Cardiac muscle cell (in vitro differentiated cells and primary cell): ENCODE measurements at regions not wholly inside any gene's neighbourhood (a gene's known extent, or its start where the extent isn't known, plus 50 kb on each side); places are given as distances from the start of the nearest gene placed in this dataset.
"Not testable (repeated sequence)": the region's sequence is repeated elsewhere in the genome, so short reads cannot be mapped to it uniquely, and the experiment has no call there.

Experiments used
- DNase-seq, 2 donors: peaks; one replicate each; pipeline versions ENCODE4 v3.0.0 to v3.0.0-alpha.2; 2010 to 2017; ENCODE audit warnings: low read depth in 1 of 2, low spot score in 1 of 2
- H3K27ac ChIP-seq: fragments of 200-600 bp; sonication (generic); 2 replicates; pipeline ENCODE4 v1.5.1; 2016
- H3K27me3 ChIP-seq: fragments of 200-600 bp; sonication (generic); 2 replicates; pipeline ENCODE4 v1.6.0; 2016; ENCODE audit warnings: control low read depth
- H3K36me3 ChIP-seq: fragments of 200-600 bp; sonication (generic); 2 replicates; pipeline ENCODE4 v1.5.1; 2016; ENCODE audit warnings: control low read depth
- H3K4me1 ChIP-seq: fragments of 200-600 bp; sonication (generic); 2 replicates; pipeline ENCODE4 v1.8.1; 2017; ENCODE audit warnings: low read depth, mild to moderate bottlenecking, mixed run types
- H3K4me3 ChIP-seq: fragments of 200-600 bp; sonication (generic); 2 replicates; pipeline ENCODE4 v1.5.1; 2016; ENCODE audit warnings: mild to moderate bottlenecking
- H3K9me3 ChIP-seq: fragments of 200-600 bp; sonication (generic); 2 replicates; pipeline ENCODE4 v1.5.1; 2017; ENCODE audit warnings: low read depth, mild to moderate bottlenecking, control low read depth
- CTCF ChIP-seq: IDR thresholded peaks from 2 replicates; pipeline ENCODE4 v1.5.1; 2012; ENCODE audit warnings: low read depth, mild to moderate bottlenecking, low read length

- H3K36me3 ChIP-seq: no peaks in the 10 kb centered on the region
- no peaks in the 10 kb centered on the region for H3K4me1 ChIP-seq
- H3K4me3 ChIP-seq: no peak overlapping the region
- H3K9me3 ChIP-seq: no peaks in the 10 kb centered on the region
- H3K27me3 ChIP-seq: peaks cover 9% of the 10 kb centered on the region
- no peak overlapping the region for H3K27ac ChIP-seq
- no peak for DNase-seq
- no peak for TF ChIP-seq CTCF
Observed at GRCh38 chr4:111143510-111143909, 520.6 kb upstream of the PITX2 start.

- H3K27ac ChIP-seq: no peak overlapping the region
- no peak for TF ChIP-seq CTCF
- H3K27me3 ChIP-seq: no peaks in the 10 kb centered on the region
Observed at GRCh38 chr4:111154934-111155333, 532.1 kb upstream of the PITX2 start.

GRCh38 chr4:111164556-111164955, 541.7 kb upstream of the PITX2 start:
- DNase-seq, H3K27ac ChIP-seq, H3K36me3 ChIP-seq, H3K9me3 ChIP-seq, H3K4me3 ChIP-seq, H3K27me3 ChIP-seq, H3K4me1 ChIP-seq: not testable (repeated sequence)

More at GRCh38 chr4:111154934-111155333, 532.1 kb upstream of the PITX2 start:
- Histone ChIP-seq H3K4me1 (no peaks in the 10 kb centered on the region), H3K36me3 (no peaks in the 10 kb centered on the region), H3K4me3 (no peak overlapping the region), H3K9me3 (no peaks in the 10 kb centered on the region)
- DNase-seq: no peak

GRCh38 chr4:111174331-111174730, 551.5 kb upstream of the PITX2 start:
- H3K4me1 ChIP-seq: no peaks in the 10 kb centered on the region
- no peak overlapping the region for H3K4me3 ChIP-seq
- no peaks in the 10 kb centered on the region for H3K27me3 ChIP-seq
- no peaks in the 10 kb centered on the region for H3K36me3 ChIP-seq
- no peaks in the 10 kb centered on the region for H3K9me3 ChIP-seq
- no peak for DNase-seq
- H3K27ac ChIP-seq: no peak overlapping the region
- no peak for TF ChIP-seq CTCF

GRCh38 chr4:111178231-111178630, 555.4 kb upstream of the PITX2 start:
- H3K27me3 ChIP-seq: no peaks in the 10 kb centered on the region
- no peaks in the 10 kb centered on the region for H3K36me3 ChIP-seq
- no peaks in the 10 kb centered on the region for H3K4me1 ChIP-seq
- DNase-seq: no peak
- H3K4me3 ChIP-seq: no peak overlapping the region
- H3K9me3 ChIP-seq: no peaks in the 10 kb centered on the region
- no peak for TF ChIP-seq CTCF
- H3K27ac ChIP-seq: no peak overlapping the region

- Histone ChIP-seq H3K4me1 (no peaks in the 10 kb centered on the region), H3K27ac (no peak overlapping the region), H3K9me3 (no peaks in the 10 kb centered on the region), H3K36me3 (no peaks in the 10 kb centered on the region), H3K27me3 (no peaks in the 10 kb centered on the region), H3K4me3 (no peak overlapping the region)
- no peak for TF ChIP-seq CTCF
- no peak for DNase-seq
Observed at GRCh38 chr4:111187108-111187507, 564.2 kb upstream of the PITX2 start.
